ES-I3 (cell line): ENCODE measurements at regions not wholly inside any gene's neighbourhood (a gene's known extent, or its start where the extent isn't known, plus 50 kb on each side); places are given as distances from the start of the nearest gene placed in this dataset.

Experiments used
- H3K36me3 ChIP-seq: 2 replicates; pipeline ENCODE4 v1.6.1; 2013; ENCODE audit warnings: mild to moderate bottlenecking, low read length, control low read depth, moderate library complexity; ENCODE audit not compliant: insufficient read depth
- H3K4me1 ChIP-seq: 2 replicates; pipeline ENCODE4 v1.6.1; 2013; ENCODE audit warnings: mild to moderate bottlenecking, control low read depth, low read length; ENCODE audit not compliant: insufficient read depth
- H3K9ac ChIP-seq: 2 replicates; pipeline ENCODE4 v1.6.1; 2013; ENCODE audit warnings: low read depth, mild to moderate bottlenecking, low read length, moderate library complexity
- H3K9me3 ChIP-seq: 2 replicates; pipeline ENCODE4 v1.6.1; 2013; ENCODE audit warnings: mild to moderate bottlenecking, low read length, moderate library complexity; ENCODE audit not compliant: control insufficient read depth, insufficient read depth

DNA sequence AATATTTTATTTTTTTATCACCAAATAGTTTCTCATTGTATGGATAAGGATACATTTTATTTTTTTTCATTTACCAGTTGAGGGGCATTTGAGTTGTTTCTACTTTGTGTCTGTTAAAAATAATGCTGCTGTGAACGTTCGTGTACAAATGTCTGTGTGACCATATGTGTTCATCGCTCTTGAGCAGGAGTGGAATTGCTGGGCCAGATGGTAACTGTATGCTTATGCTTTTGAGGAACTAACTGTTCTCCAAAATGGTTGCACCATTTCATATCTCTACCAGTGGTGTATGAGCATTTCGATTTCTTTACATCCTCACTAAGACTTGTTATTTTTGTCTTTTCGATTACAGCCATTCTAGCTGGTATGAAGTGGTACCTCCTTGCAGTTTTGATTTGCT is 212.5 kb upstream of the N4BP1 start:
- no peaks in the 10 kb centered on the region for H3K9me3 ChIP-seq
- no peaks in the 10 kb centered on the region for H3K36me3 ChIP-seq
- no peaks in the 10 kb centered on the region for H3K4me1 ChIP-seq
- no peak overlapping the region for H3K9ac ChIP-seq

GRCh38 chr16:48820379-48820778 is 210.4 kb upstream of the N4BP1 start:
- Histone ChIP-seq H3K9ac (no peak overlapping the region), H3K36me3 (no peaks in the 10 kb centered on the region), H3K9me3 (no peaks in the 10 kb centered on the region), H3K4me1 (no peaks in the 10 kb centered on the region)

DNA sequence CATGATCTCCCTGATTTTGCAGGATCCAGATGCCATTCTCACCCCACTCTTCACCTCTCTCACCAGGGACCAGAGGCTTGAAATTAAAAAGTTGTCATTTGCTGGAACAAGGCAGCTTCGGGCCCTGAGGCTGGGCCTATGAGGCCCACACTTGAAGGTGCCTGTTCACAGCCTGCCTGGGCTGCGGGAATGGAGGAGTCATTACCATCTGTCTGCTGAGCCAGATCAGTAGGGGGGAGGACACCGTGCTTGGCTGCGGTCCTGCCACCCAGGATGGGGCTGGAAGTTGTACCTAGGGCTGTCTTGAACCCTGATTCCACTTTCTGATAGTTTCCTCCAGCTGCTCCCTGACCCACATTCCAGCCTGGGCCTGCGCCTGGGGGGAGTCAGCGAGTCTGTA is 208.3 kb upstream of the N4BP1 start:
- Histone ChIP-seq H3K9me3 (no peaks in the 10 kb centered on the region), H3K36me3 (no peaks in the 10 kb centered on the region), H3K9ac (no peak overlapping the region), H3K4me1 (no peaks in the 10 kb centered on the region)

GRCh38 chr16:48817032-48817431 is 207.1 kb upstream of the N4BP1 start:
- Histone ChIP-seq H3K4me1 (no peaks in the 10 kb centered on the region), H3K9ac (no peak overlapping the region), H3K36me3 (no peaks in the 10 kb centered on the region), H3K9me3 (no peaks in the 10 kb centered on the region)

GRCh38 chr16:48816393-48816792 is 206.4 kb upstream of the N4BP1 start:
- Histone ChIP-seq H3K4me1 (no peaks in the 10 kb centered on the region), H3K9me3 (no peaks in the 10 kb centered on the region), H3K9ac (no peak overlapping the region), H3K36me3 (no peaks in the 10 kb centered on the region)

DNA sequence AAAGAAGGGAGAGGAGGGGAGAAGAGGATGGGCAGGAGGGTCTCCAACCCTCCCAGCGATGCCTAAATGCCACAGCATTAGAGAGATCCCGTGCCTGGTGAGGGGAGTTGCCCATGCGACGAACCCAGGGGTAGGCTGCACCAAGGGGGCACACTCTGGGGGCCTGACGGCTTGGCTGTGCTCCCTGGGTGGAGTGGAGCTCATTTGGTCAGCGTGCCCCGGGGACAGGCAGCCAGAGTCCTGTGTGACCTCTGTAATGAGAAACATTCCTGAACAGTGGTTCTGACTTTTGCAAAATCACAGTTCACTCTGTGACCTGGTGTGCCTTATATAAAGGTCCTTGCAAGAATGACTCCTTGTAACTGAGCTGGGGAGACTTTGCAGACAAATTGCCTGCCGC is 205.0 kb upstream of the N4BP1 start:
- H3K4me1 ChIP-seq, result no peaks in the 10 kb centered on the region
- H3K9me3 ChIP-seq, result no peaks in the 10 kb centered on the region
- H3K9ac ChIP-seq, result no peak overlapping the region
- no peaks in the 10 kb centered on the region for H3K36me3 ChIP-seq

- Histone ChIP-seq H3K4me1 (no peaks in the 10 kb centered on the region), H3K36me3 (no peaks in the 10 kb centered on the region), H3K9me3 (no peaks in the 10 kb centered on the region), H3K9ac (no peak overlapping the region)
Observed at GRCh38 chr16:48813485-48813884, 203.5 kb upstream of the N4BP1 start.

DNA sequence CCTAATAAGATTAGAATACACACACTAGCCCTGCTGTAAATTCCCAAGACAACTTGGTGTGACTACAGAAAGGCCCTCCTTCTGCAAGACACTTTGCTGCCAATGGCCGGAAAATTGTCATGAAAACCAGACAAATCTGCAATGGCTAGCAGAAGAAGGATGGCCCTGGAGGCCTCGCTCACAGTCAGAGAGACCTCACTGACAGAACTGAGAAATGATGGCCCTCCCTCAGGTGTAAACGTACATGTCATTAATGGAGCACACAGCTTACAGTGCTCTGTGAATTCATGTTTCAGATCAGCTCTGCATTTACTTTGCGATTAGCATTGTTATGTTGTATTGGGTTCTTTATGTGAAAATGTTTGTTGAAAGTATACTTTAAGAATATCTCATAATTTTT is 202.9 kb upstream of the N4BP1 start:
- H3K36me3 ChIP-seq, result no peaks in the 10 kb centered on the region
- no peak overlapping the region for H3K9ac ChIP-seq
- H3K9me3 ChIP-seq, result no peaks in the 10 kb centered on the region
- H3K4me1 ChIP-seq, result no peaks in the 10 kb centered on the region

DNA sequence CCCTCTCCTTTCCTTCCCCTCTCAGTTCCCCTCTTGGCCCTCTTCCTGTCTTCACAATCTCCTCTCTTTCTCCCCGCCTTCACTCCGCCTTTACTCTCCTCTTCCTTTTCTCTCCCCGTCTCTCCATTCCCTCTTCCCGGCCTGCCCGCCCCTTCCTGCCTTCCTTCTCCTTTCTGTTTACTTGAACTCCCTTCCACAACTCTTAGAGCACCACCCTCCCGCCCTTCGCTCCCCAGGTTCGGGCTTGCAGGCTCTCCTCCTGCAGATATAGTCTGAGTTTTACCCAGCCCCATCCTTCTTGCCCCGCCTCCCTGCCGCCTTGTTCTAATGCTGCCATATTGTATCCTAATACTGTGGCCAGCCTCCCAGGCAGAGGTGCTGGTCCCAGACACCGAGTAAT is 201.5 kb upstream of the N4BP1 start:
- H3K9me3 ChIP-seq, result no peaks in the 10 kb centered on the region
- H3K36me3 ChIP-seq, result no peaks in the 10 kb centered on the region
- peak overlapping the region; percentile 75 for H3K9ac ChIP-seq
- H3K4me1 ChIP-seq, result no peaks in the 10 kb centered on the region

DNA sequence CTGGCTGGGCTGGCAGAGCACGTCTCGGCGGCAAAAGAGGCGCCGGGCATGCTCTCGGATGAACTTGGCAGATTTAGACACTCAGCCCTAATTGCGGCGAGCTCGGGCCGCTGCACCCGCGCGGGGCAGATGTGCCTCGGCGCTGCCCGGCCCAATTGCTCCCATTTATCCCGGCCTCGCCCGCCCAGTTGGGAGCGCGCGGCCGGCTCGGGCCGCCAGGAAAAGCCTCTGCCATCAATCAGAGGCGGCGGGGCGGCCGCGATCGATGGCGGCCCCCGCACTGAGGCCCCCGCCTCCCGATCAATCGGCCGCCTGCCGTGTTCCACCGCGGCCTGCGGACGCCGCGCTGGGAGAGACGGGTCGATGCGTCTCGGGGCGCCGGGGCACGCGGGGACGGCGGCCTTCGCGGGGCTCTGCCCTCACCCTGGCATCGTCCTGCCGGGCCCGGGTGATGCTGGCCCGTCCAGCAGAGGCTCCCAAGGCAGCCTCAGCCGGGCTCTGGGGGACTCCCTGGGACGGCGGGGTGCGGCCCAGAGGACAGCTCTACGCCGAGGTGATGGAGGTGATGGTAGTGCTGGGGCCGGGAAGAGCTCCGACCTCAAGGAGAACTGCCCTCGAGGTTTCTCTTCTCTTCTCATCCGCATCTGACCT is 200.9 kb upstream of the N4BP1 start:
- Histone ChIP-seq H3K4me1 (no peaks in the 10 kb centered on the region), H3K9ac (peak overlapping the region; percentile 75), H3K9me3 (no peaks in the 10 kb centered on the region)

DNA sequence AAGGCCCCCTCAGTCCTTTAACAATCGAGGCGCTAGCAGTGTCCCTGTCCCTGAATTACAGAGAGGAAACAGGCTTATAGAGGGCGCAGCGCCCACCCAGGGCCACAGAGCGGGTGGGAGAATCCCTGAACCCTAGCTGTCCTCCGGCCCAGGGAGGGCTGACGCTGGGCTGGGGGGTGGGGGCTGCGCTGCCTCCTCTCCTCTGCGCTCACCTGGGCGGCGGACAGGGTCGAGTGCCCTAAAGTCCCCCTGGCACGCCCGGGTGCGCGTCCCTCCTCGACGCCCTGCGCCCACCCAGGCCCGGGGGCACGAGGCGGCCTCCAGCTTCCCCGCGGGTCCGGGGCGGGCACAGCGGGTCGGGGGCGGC is 200.4 kb upstream of the N4BP1 start:
- H3K9me3 ChIP-seq, result no peaks in the 10 kb centered on the region
- no peaks in the 10 kb centered on the region for H3K36me3 ChIP-seq
- H3K4me1 ChIP-seq, result no peaks in the 10 kb centered on the region
- peak overlapping the region; percentile 75; the same call in 1 of the 2 replicates for H3K9ac ChIP-seq

More for the DNA sequence above, 200.9 kb upstream of the N4BP1 start:
- H3K36me3 ChIP-seq, result no peaks in the 10 kb centered on the region

- Histone ChIP-seq H3K4me1 (0 out of 2 replicates have a peak, but pooled peaks cover 6% of the 10 kb centered on the region), H3K9ac (no peak overlapping the region), H3K9me3 (no peaks in the 10 kb centered on the region), H3K36me3 (no peaks in the 10 kb centered on the region)
Observed at GRCh38 chr16:48790151-48790550, 180.2 kb upstream of the N4BP1 start.

- Histone ChIP-seq H3K9ac (no peak overlapping the region), H3K36me3 (no peaks in the 10 kb centered on the region), H3K9me3 (no peaks in the 10 kb centered on the region), H3K4me1 (0 out of 2 replicates have a peak, but pooled peaks cover 5% of the 10 kb centered on the region)
Observed at GRCh38 chr16:48788475-48788874, 178.5 kb upstream of the N4BP1 start.

GRCh38 chr16:48745541-48745940 is 135.6 kb upstream of the N4BP1 start:
- Histone ChIP-seq H3K9ac (no peak overlapping the region), H3K36me3 (no peaks in the 10 kb centered on the region), H3K4me1 (no peaks in the 10 kb centered on the region), H3K9me3 (no peaks in the 10 kb centered on the region)

DNA sequence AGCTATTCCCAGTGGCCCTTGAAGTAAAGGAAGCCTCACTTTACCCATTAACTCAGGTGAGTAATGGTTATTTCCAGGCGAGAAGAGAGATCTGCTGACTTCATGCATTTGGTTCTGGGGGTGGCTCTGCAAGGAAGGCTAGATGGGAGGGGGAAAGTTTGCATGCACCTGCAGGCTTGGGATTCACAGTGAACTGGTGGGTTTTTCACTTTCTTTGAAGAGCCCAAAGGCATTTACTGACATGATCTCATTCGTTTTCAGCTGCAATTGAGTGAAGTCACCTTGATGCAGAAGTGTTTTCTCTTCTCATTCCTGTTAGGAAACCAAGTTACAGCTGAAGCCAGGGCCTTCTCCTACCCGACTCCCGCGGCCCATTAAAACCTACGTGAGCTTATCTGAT is 131.0 kb upstream of the N4BP1 start:
- H3K9me3 ChIP-seq, result no peaks in the 10 kb centered on the region
- no peak overlapping the region for H3K9ac ChIP-seq

DNA sequence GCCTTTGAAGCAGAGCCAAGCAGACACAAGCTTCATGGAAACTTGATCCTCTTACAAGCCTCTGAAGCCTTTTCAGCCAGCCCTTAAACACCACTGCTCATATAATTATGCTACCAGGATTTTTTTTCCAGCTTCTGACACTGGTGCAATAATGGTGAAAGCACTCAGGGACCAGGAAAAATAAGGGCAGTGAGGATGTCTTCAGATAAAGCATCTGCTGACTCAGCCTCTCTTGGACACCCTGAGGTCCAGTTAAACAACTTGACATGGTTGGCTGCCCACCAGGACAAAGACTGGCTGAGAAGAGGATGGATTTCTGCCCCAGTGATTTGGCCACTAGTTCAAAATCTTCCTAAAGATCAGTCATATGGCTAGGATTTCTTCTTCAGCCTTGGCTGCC is 124.2 kb upstream of the N4BP1 start:
- Histone ChIP-seq H3K9ac (no peak overlapping the region), H3K4me1 (no peaks in the 10 kb centered on the region), H3K9me3 (no peaks in the 10 kb centered on the region), H3K36me3 (no peaks in the 10 kb centered on the region)

More for the DNA sequence above, 131.0 kb upstream of the N4BP1 start:
- H3K36me3 ChIP-seq, result no peaks in the 10 kb centered on the region
- H3K4me1 ChIP-seq, result no peaks in the 10 kb centered on the region
